Keratinocyte (primary cell): ENCODE measurements at regions not wholly inside any gene's neighbourhood (a gene's known extent, or its start where the extent isn't known, plus 50 kb on each side); places are given as distances from the start of the nearest gene placed in this dataset.

Experiments used
- DNase-seq: peaks from one replicate; pipeline ENCODE4 v3.0.0-alpha.2; 2011; ENCODE audit warnings: low read depth, missing footprints, low spot score
- FAIRE-seq: peaks from 2 replicates; lab custom pipeline; 2011; peaks lifted over from hg19 to GRCh38; lab: Jason Lieb, UNC
- H2AFZ ChIP-seq: 2 replicates; pipeline ENCODE4 v1.6.0; 2012; ENCODE audit warnings: low read length, control low read depth, inconsistent platforms; ENCODE audit not compliant: control insufficient read depth
- H3K27ac ChIP-seq: 2 replicates; pipeline ENCODE4 v1.5.1; 2011; ENCODE audit warnings: low read length; ENCODE audit not compliant: control insufficient read depth, insufficient read depth
- H3K27me3 ChIP-seq: 3 replicates; pipeline ENCODE4 v1.6.0; 2011; ENCODE audit warnings: low read length; ENCODE audit not compliant: control insufficient read depth, insufficient read depth; ENCODE audit errors: extremely low read depth
- H3K36me3 ChIP-seq, 2 experiments: 2 replicates in 1 of 2; 3 replicates in 1 of 2; pipeline ENCODE4 v1.5.1; 2011; ENCODE audit warnings: low read length in 2 of 2, mild to moderate bottlenecking in 1 of 2; ENCODE audit not compliant: control insufficient read depth in 2 of 2, insufficient read depth in 2 of 2; ENCODE audit errors: extremely low read depth in 1 of 2
- H3K4me1 ChIP-seq: 3 replicates; pipeline ENCODE4 v1.5.1; 2011; ENCODE audit warnings: low read length; ENCODE audit not compliant: control insufficient read depth, insufficient read depth; ENCODE audit errors: extremely low read depth
- H3K4me2 ChIP-seq: 3 replicates; pipeline ENCODE4 v1.6.0; 2011; ENCODE audit warnings: low read depth, low read length; ENCODE audit not compliant: control insufficient read depth, insufficient read depth; ENCODE audit errors: extremely low read depth
- H3K4me3 ChIP-seq, 3 experiments: fragments of 200-600 bp in 1 of 3; sonication (generic) in 1 of 3; 2 replicates in 2 of 3; 3 replicates in 1 of 3; pipeline ENCODE4 v1.5.1; 2011 to 2016; ENCODE audit warnings: low read length in 3 of 3, mild to moderate bottlenecking in 3 of 3, control low read depth in 2 of 3, inconsistent platforms in 1 of 3, low read depth in 1 of 3, mixed read lengths in 1 of 3, mixed run types in 1 of 3, moderate library complexity in 1 of 3; ENCODE audit not compliant: control insufficient read depth in 2 of 3, insufficient read depth in 2 of 3; ENCODE audit errors: extremely low read depth in 1 of 3
- H3K79me2 ChIP-seq: 2 replicates; pipeline ENCODE4 v1.6.0; 2012; ENCODE audit warnings: low read length; ENCODE audit not compliant: control insufficient read depth, insufficient read depth
- H3K9ac ChIP-seq: 3 replicates; pipeline ENCODE4 v1.6.0; 2011; ENCODE audit warnings: low read length; ENCODE audit not compliant: control insufficient read depth, insufficient read depth; ENCODE audit errors: extremely low read depth
- H3K9me1 ChIP-seq: 3 replicates; pipeline ENCODE4 v1.6.0; 2011; ENCODE audit warnings: low read length; ENCODE audit not compliant: control insufficient read depth, insufficient read depth; ENCODE audit errors: extremely low read depth
- H3K9me3 ChIP-seq: 2 replicates; pipeline ENCODE4 v1.5.1; 2012; ENCODE audit warnings: low read depth, low read length; ENCODE audit not compliant: control insufficient read depth
- H4K20me1 ChIP-seq: 3 replicates; pipeline ENCODE4 v1.6.0; 2011; ENCODE audit warnings: low read length; ENCODE audit not compliant: control insufficient read depth, insufficient read depth; ENCODE audit errors: extremely low read depth
- CTCF ChIP-seq, 3 experiments: IDR thresholded peaks in 1 of 3; conservative IDR thresholded peaks in 1 of 3; optimal IDR thresholded peaks in 1 of 3; 2 replicates in 2 of 3; 3 replicates in 1 of 3; pipeline versions ENCODE3 to v1.5.1; 2011; ENCODE audit warnings: low read length in 3 of 3, mild to moderate bottlenecking in 3 of 3, moderate library complexity in 2 of 3, control low read depth in 1 of 3, inconsistent platforms in 1 of 3; ENCODE audit not compliant: insufficient read depth in 2 of 3; ENCODE audit errors: extremely low read depth in 1 of 3
- EZH2 ChIP-seq: IDR thresholded peaks from one replicate; pipeline ENCODE4 v1.6.1; 2012; ENCODE audit warnings: inconsistent platforms, mild to moderate bottlenecking, low read length, moderate library complexity
- dilution Hi-C: fragments of 300-500 bp; cut with MboI; formaldehyde crosslinking; loops from one replicate; pipeline ENCODE4 v1.7.0; 2020; ENCODE audit warnings: low sequenced_read_pairs; ENCODE audit not compliant: extremely low pct_ligation_motif_present

DNA sequence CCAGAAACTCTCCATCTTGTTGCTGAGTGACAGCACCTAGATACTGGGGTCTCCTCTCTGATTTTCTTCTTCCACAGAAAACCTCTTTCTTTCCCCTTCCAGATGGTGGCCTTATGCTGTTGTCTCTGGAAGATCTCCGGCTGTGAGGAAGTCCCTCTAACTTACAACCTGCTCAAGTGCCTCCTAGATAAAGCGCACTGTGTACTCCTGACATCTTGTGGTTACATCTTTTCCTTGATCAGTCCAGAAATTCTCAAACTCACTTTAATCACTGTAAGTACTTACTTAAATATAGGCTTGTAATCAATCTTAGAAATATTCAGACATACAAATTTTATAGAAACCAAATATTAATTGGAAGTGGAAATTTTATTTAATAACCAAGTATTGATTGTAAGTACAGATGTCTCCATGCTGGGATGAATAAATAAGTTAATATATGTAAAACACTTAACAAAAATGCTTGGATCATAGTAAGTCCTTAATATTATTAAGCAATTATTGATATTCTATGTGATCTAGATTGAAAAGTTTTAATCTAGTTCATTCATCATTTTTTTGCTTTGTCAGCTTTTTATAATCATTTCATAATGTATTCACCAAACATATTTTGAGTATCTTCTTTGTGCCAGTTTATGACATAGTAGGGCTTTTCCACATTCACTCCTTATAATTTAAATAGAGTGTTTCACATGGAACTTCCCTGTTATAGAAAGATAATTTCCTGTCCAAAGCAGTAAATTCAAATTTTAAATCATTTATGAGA lies 1381.4 kb upstream of the CDH6 start:
- Histone ChIP-seq H3K27me3 (no peaks in the 10 kb centered on the region), H3K4me2 (no peak overlapping the region), H3K36me3 (no peaks in the 10 kb centered on the region), H3K27ac (no peak overlapping the region), H4K20me1 (no peaks in the 10 kb centered on the region), H3K79me2 (no peaks in the 10 kb centered on the region), H2AFZ (no peak overlapping the region), H3K4me1 (no peaks in the 10 kb centered on the region), H3K9me1 (no peaks in the 10 kb centered on the region), H3K9me3 (no peaks in the 10 kb centered on the region), H3K4me3 (no peak overlapping the region), H3K9ac (no peak overlapping the region)
- dilution Hi-C loops, result no loop called here
- no peak for TF ChIP-seq CTCF (optimal IDR thresholded peaks at IDR 0.05 in 1 of 3, IDR thresholded peaks at IDR 0.05 in 1 of 3, conservative IDR thresholded peaks at IDR 0.05 in 1 of 3; ENCODE audit: extremely low read depth in 1 of 3, insufficient read depth in 2 of 3, low read length in 3 of 3)
- no peak for TF ChIP-seq EZH2
- FAIRE-seq (no peak), DNase-seq (no peak)

DNA sequence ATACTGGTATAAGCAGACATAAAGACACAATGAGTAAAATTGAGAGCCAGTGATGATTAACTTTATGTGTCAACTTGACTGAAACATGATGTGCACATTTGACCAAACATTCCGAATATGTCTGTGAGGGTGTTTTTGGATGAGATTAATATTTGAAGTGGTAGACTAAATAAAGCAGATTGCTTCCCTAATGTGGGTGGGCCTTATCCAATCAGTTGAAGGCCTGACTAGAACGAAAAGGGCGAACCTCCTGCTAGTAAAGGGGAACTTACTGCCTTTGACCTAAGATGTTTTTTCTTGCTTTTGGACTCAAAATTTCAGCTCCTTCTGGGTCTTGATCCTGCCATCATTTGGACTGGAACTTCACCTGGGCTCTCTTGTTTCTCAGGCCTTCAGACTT lies 1387.7 kb upstream of the CDH6 start:
- dilution Hi-C loops, result no loop called here
- Histone ChIP-seq H3K9me1 (no peaks in the 10 kb centered on the region), H3K4me3 (no peak overlapping the region), H3K36me3 (no peaks in the 10 kb centered on the region), H3K4me2 (no peak overlapping the region), H4K20me1 (no peaks in the 10 kb centered on the region), H3K9ac (no peak overlapping the region), H3K27ac (no peak overlapping the region), H3K27me3 (no peaks in the 10 kb centered on the region), H2AFZ (no peak overlapping the region), H3K79me2 (no peaks in the 10 kb centered on the region), H3K9me3 (no peaks in the 10 kb centered on the region), H3K4me1 (no peaks in the 10 kb centered on the region)
- TF ChIP-seq CTCF (optimal IDR thresholded peaks at IDR 0.05 in 1 of 3, IDR thresholded peaks at IDR 0.05 in 1 of 3, conservative IDR thresholded peaks at IDR 0.05 in 1 of 3; ENCODE audit: extremely low read depth in 1 of 3, insufficient read depth in 2 of 3, low read length in 3 of 3), result no peak
- TF ChIP-seq EZH2, result no peak
- no peak for FAIRE-seq
- no peak for DNase-seq
